Esophagus squamous epithelium (tissue), 5 donors: ENCODE measurements at regions not wholly inside any gene's neighbourhood (a gene's known extent, or its start where the extent isn't known, plus 50 kb on each side); places are given as distances from the start of the nearest gene placed in this dataset.
A peak's percentile ranks its signal among the peaks of the same experiment; 100 is the strongest.

Experiments used
- DNase-seq: peaks from one replicate; lab custom pipeline; 2025; lab: John Stamatoyannopoulos, UW
- H3K27ac ChIP-seq, 4 donors: fragments of 200-600 bp; sonication (generic); one replicate each; pipeline ENCODE4 v1.5.1; 2016 to 2019; ENCODE audit warnings: mild to moderate bottlenecking in 1 of 4
- H3K27me3 ChIP-seq, 4 donors: fragments of 200-600 bp; sonication (generic); 1 replicate in 3 of 4; 2 replicates in 1 of 4; pipeline versions ENCODE4 v1.5.1 to v1.6.0; 2017 to 2021; ENCODE audit warnings: antibody characterized with exemption in 1 of 4
- H3K36me3 ChIP-seq, 3 donors: fragments of 200-600 bp; sonication (generic); one replicate each; pipeline ENCODE4 v1.5.1; 2016 to 2019
- H3K4me1 ChIP-seq, 3 donors: fragments of 200-600 bp; sonication (generic); one replicate each; pipeline ENCODE4 v1.5.1; 2017 to 2019
- H3K4me3 ChIP-seq, 4 donors: fragments of 200-600 bp; sonication (generic); 1 replicate in 3 of 4; 2 replicates in 1 of 4; pipeline ENCODE4 v1.5.1; 2016 to 2019; ENCODE audit warnings: mild to moderate bottlenecking in 2 of 4, moderate library complexity in 1 of 4
- H3K9me3 ChIP-seq, 3 donors: fragments of 200-600 bp; sonication (generic); one replicate each; pipeline ENCODE4 v1.5.1; 2016 to 2019
- CTCF ChIP-seq, 6 experiments: fragments of 450-650 bp in 4 of 6; fragments of 200-600 bp in 2 of 6; sonication (generic) in 2 of 6; IDR thresholded peaks; one replicate each; pipeline ENCODE4 v1.5.1; 2016 to 2019; ENCODE audit warnings: antibody characterized with exemption in 6 of 6, mild to moderate bottlenecking in 4 of 6, moderate library complexity in 4 of 6
- POLR2A ChIP-seq, 4 donors: fragments of 450-650 bp; IDR thresholded peaks; one replicate each; pipeline ENCODE4 v1.6.1; 2017; ENCODE audit warnings: antibody characterized with exemption in 4 of 4, mild to moderate bottlenecking in 4 of 4, moderate library complexity in 3 of 4
- WGBS, 2 donors: methylation state at CpG; one replicate each; pipeline ENCODE4 v1.1.5; 2018; 5-methylcytosine and 5-hydroxymethylcytosine counted together
- intact Hi-C: fragments of 100-400 bp; cut with DNase I; formaldehyde crosslinking; loops from one replicate; pipeline ENCODE4 v1.15.0; 2022
- donor health status: DM: yes; HTN: yes; CAD: no.

GRCh38 chr5:160956051-160956450 lies 104.0 kb upstream of the ATP10B start:
- H3K27ac ChIP-seq, result no peak overlapping the region

GRCh38 chr5:160950311-160950710 lies 98.3 kb upstream of the ATP10B start:
- 24 to 43% methylated on average over 2 of the region's 2 CpGs for WGBS, 2 donors
- H3K27me3 ChIP-seq, result no peaks in the 10 kb centered on the region
- peaks cover 0 to 8% (median 0%) of the 10 kb centered on the region in 3 donors for H3K9me3 ChIP-seq
- no peak overlapping the region for H3K4me3 ChIP-seq
- H3K27ac ChIP-seq, result no peak overlapping the region
- no peak for TF ChIP-seq CTCF (IDR thresholded peaks at IDR 0.05)
- TF ChIP-seq POLR2A (IDR thresholded peaks at IDR 0.05), result no peak
- no peaks in the 10 kb centered on the region for H3K36me3 ChIP-seq
- DNase-seq, result no peak
- intact Hi-C loops, result no loop called here
- no peaks in the 10 kb centered on the region for H3K4me1 ChIP-seq

More at GRCh38 chr5:160956051-160956450, 104.0 kb upstream of the ATP10B start:
- Histone ChIP-seq H3K27me3 (no peaks in the 10 kb centered on the region), H3K4me1 (peaks cover 5 to 22% (median 10%) of the 10 kb centered on the region in 3 donors), H3K9me3 (no peaks in the 10 kb centered on the region), H3K4me3 (no peak overlapping the region), H3K36me3 (no peaks in the 10 kb centered on the region)
- DNase-seq, result no peak
- intact Hi-C loops, result no loop called here
- WGBS, 2 donors, result 68 to 100% methylated on average over 1 of the region's 1 CpG
- no peak for TF ChIP-seq POLR2A (IDR thresholded peaks at IDR 0.05)
- no peak for TF ChIP-seq CTCF (IDR thresholded peaks at IDR 0.05)

- peaks cover 0 to 22% (median 11%) of the 10 kb centered on the region in 3 donors for H3K4me1 ChIP-seq
- H3K27me3 ChIP-seq, result no peaks in the 10 kb centered on the region
- H3K27ac ChIP-seq, result no peak overlapping the region
- H3K9me3 ChIP-seq, result no peaks in the 10 kb centered on the region
- H3K36me3 ChIP-seq, result no peaks in the 10 kb centered on the region
- DNase-seq, result no peak
- intact Hi-C loops, result no loop called here
- WGBS, 2 donors, result 76 to 89% methylated on average over 5 of the region's 5 CpGs
- TF ChIP-seq POLR2A (IDR thresholded peaks at IDR 0.05) (no peak), CTCF (IDR thresholded peaks at IDR 0.05) (no peak)
- no peak overlapping the region for H3K4me3 ChIP-seq
Observed at GRCh38 chr5:160940725-160941124, 88.7 kb upstream of the ATP10B start.

GRCh38 chr5:160938532-160938931 lies 86.5 kb upstream of the ATP10B start:
- H3K36me3 ChIP-seq, result no peaks in the 10 kb centered on the region
- TF ChIP-seq POLR2A (IDR thresholded peaks at IDR 0.05) (no peak), CTCF (IDR thresholded peaks at IDR 0.05) (no peak)
- H3K4me3 ChIP-seq, result no peak overlapping the region
- peak overlapping the region; percentile 45 to 73 (median 68) for H3K27ac ChIP-seq
- H3K4me1 ChIP-seq, result peaks cover 0 to 22% (median 11%) of the 10 kb centered on the region in 3 donors
- H3K27me3 ChIP-seq, result no peaks in the 10 kb centered on the region
- H3K9me3 ChIP-seq, result no peaks in the 10 kb centered on the region
- intact Hi-C loops, result no loop called here
- WGBS, 2 donors, result 19 to 40% methylated on average over 4 of the region's 4 CpGs
- no peak for DNase-seq

GRCh38 chr5:160937570-160937969 lies 85.6 kb upstream of the ATP10B start:
- DNase-seq, result no peak
- 78 to 79% methylated on average over 5 of the region's 6 CpGs for WGBS, 2 donors
- H3K27me3 ChIP-seq, result no peaks in the 10 kb centered on the region
- H3K9me3 ChIP-seq, result no peaks in the 10 kb centered on the region
- no peak overlapping the region for H3K27ac ChIP-seq
- H3K36me3 ChIP-seq, result no peaks in the 10 kb centered on the region
- peaks cover 0 to 22% (median 11%) of the 10 kb centered on the region in 3 donors for H3K4me1 ChIP-seq
- H3K4me3 ChIP-seq, result no peak overlapping the region
- intact Hi-C loops, result no loop called here
- TF ChIP-seq CTCF (IDR thresholded peaks at IDR 0.05), result no peak
- TF ChIP-seq POLR2A (IDR thresholded peaks at IDR 0.05), result no peak
